Mammary epithelial cell (primary cell): ENCODE measurements at regions not wholly inside any gene's neighbourhood (a gene's known extent, or its start where the extent isn't known, plus 50 kb on each side); places are given as distances from the start of the nearest gene placed in this dataset.

ENCODE experiments used
- EZH2 ChIP-seq: IDR thresholded peaks from 2 replicates; pipeline ENCODE4 v1.6.1; 2012; ENCODE audit warnings: low read length, inconsistent platforms, borderline replicate concordance
- TF ChIP-seq, protein P1 (sequence below), 2 donors: IDR thresholded peaks in 1 of 2; conservative IDR thresholded peaks in 1 of 2; 2 replicates each; pipeline ENCODE4 v1.5.1; 2011 to 2012; ENCODE audit warnings: inconsistent platforms in 2 of 2, low read length in 2 of 2, mild to moderate bottlenecking in 2 of 2, control low read depth in 1 of 2, low read depth in 1 of 2; ENCODE audit not compliant: insufficient read depth in 1 of 2; ENCODE audit errors: extremely low read depth in 1 of 2

DNA sequence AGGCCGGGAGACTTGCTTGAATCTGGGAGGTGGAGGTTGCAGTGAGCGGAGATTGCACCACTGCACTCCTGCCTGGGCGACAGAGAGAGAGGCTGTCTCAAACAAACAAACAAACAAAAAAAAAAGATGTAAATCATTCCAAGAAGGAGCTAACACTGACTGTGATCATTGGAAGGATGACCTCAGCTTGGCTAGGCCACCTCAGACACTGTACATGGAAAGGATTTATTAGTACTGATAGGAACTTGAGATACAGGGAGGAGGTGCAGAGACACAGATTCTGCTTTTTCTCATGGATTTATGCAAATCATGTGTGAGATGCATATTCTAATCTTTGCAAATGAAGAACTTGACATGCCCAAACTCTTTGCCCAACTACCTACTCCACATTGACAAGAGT lies 293.6 kb downstream of the HIVEP2 start:
- TF ChIP-seq, protein P1, sequence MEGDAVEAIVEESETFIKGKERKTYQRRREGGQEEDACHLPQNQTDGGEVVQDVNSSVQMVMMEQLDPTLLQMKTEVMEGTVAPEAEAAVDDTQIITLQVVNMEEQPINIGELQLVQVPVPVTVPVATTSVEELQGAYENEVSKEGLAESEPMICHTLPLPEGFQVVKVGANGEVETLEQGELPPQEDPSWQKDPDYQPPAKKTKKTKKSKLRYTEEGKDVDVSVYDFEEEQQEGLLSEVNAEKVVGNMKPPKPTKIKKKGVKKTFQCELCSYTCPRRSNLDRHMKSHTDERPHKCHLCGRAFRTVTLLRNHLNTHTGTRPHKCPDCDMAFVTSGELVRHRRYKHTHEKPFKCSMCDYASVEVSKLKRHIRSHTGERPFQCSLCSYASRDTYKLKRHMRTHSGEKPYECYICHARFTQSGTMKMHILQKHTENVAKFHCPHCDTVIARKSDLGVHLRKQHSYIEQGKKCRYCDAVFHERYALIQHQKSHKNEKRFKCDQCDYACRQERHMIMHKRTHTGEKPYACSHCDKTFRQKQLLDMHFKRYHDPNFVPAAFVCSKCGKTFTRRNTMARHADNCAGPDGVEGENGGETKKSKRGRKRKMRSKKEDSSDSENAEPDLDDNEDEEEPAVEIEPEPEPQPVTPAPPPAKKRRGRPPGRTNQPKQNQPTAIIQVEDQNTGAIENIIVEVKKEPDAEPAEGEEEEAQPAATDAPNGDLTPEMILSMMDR (conservative IDR thresholded peaks at IDR 0.05 in 1 of 2, IDR thresholded peaks at IDR 0.05 in 1 of 2; ENCODE audit: extremely low read depth in 1 of 2, insufficient read depth in 1 of 2, low read depth in 1 of 2, low read length in 2 of 2) = no peak
- no peak for TF ChIP-seq EZH2
